ENCODE measurements at regions not wholly inside any gene's neighbourhood (a gene's known extent, or its start where the extent isn't known, plus 50 kb on each side); places are given as distances from the start of the nearest gene placed in this dataset.

DNA sequence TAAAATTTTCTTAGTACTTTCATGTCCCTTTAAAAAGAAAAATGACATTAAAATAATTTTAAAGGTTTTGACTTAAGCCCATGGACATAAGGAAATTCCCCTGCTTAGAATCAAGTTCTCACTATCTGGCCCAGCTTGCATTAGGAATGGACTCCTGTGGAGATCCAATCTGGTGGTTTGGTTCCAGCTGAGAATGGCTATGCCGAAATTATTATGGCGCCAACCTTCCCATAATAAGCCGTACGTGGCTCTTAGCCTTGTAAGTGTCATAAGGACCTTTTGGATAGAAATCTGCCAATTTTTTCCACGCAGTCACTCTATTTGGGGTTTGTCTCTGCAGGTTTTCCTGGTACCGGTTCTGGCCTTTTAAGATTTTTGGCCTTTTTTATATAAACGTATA is 262.1 kb upstream of the MAF start:
- Histone ChIP-seq H3K27ac (ENCODE audit: low read length in 2 of 2) (no peak overlapping the region), H3K27me3 (replicated peaks in 1 of 4; ENCODE audit: control extremely low read depth in 1 of 4, control insufficient read depth in 3 of 4, insufficient read depth in 4 of 4, low read length in 3 of 4) (no peaks in the 10 kb centered on the region), H3K9ac (ENCODE audit: low read length) (no peak overlapping the region), H4K20me1 (ENCODE audit: control insufficient read depth, insufficient read depth, low read length, poor library complexity, severe bottlenecking) (no peaks in the 10 kb centered on the region), H3K4me1 (ENCODE audit: control insufficient read depth in 2 of 2, insufficient read depth in 2 of 2, low read length in 2 of 2) (no peaks in the 10 kb centered on the region), H3K36me3 (replicated peaks in 1 of 2; ENCODE audit: control extremely low read depth in 1 of 2, control insufficient read depth in 1 of 2, extremely low read depth in 1 of 2, insufficient read depth in 2 of 2, low read length in 1 of 2) (no peaks in the 10 kb centered on the region), H2AFZ (ENCODE audit: insufficient read depth, low read depth, low read length, poor library complexity, severe bottlenecking) (no peak overlapping the region), H3K4me3 (ENCODE audit: control extremely low read depth in 1 of 5, extremely low read depth in 1 of 5, insufficient read depth in 1 of 5, low read depth in 2 of 5, low read length in 4 of 5) (no peak overlapping the region), H3K79me2 (ENCODE audit: control insufficient read depth, insufficient read depth, low read length) (no peaks in the 10 kb centered on the region), H3K4me2 (replicated peaks; ENCODE audit: low read depth, low read length, poor library complexity, severe bottlenecking) (no peak overlapping the region), H3K9me3 (ENCODE audit: control extremely low read depth in 1 of 3, control insufficient read depth in 2 of 3, insufficient read depth in 1 of 3, low read length in 2 of 3) (no peaks in the 10 kb centered on the region)
- H3K4me1 Mint-ChIP-seq = no peaks in the 10 kb centered on the region
- ChIA-PET POLR2A (no interaction called here), CTCF (no interaction called here)
- intact Hi-C loops (cut with micrococcal nuclease) = no loop called here
- peaks cover 2% of the 10 kb centered on the region for H3K9me3 Mint-ChIP-seq (ENCODE audit: insufficient read depth)
- no peak overlapping the region for H3K27ac Mint-ChIP-seq
- H3K27me3 Mint-ChIP-seq = peaks cover 10% of the 10 kb centered on the region
- TF ChIP-seq CTCF (IDR thresholded peaks at IDR 0.05) (no peak), EZH2 (IDR thresholded peaks at IDR 0.05; ENCODE audit: borderline replicate concordance, insufficient read depth, low read depth, low read length, poor library complexity, severe bottlenecking) (no peak)
- DNase-seq (no peak), ATAC-seq (ENCODE audit: low read depth) (no peak)
- 97% methylated on average over 5 of the region's 7 CpGs for WGBS (ENCODE audit: insufficient coverage)
- H3K4me3 Mint-ChIP-seq = no peak overlapping the region

DNA sequence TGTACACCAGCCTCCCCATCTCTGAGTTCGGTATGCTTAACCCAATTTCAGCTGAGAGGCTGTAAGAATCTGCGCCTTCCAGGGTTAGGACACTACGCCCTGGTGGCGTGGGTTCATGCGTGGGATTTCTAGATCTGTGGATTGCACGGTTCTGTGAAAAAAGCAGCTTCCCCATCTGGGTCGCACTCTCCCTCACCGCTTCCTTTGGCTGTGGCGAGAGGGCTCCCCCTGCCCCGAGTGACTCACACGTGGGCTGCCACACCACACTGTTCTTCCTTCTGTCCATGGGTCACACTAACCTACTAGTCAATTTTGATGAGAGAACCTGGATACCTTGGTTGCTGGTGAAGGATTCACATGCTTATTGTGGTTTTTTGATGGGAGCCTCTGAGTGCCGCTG is 256.0 kb upstream of the MAF start:
- Histone ChIP-seq H3K4me3 (ENCODE audit: control extremely low read depth in 1 of 5, extremely low read depth in 1 of 5, insufficient read depth in 1 of 5, low read depth in 2 of 5, low read length in 4 of 5) (no peak overlapping the region), H3K9ac (ENCODE audit: low read length) (no peak overlapping the region), H2AFZ (ENCODE audit: insufficient read depth, low read depth, low read length, poor library complexity, severe bottlenecking) (no peak overlapping the region), H3K4me1 (ENCODE audit: control insufficient read depth in 2 of 2, insufficient read depth in 2 of 2, low read length in 2 of 2) (no peaks in the 10 kb centered on the region), H3K4me2 (replicated peaks; ENCODE audit: low read depth, low read length, poor library complexity, severe bottlenecking) (no peak overlapping the region), H3K27me3 (replicated peaks in 1 of 4; ENCODE audit: control extremely low read depth in 1 of 4, control insufficient read depth in 3 of 4, insufficient read depth in 4 of 4, low read length in 3 of 4) (no peaks in the 10 kb centered on the region), H3K36me3 (replicated peaks in 1 of 2; ENCODE audit: control extremely low read depth in 1 of 2, control insufficient read depth in 1 of 2, extremely low read depth in 1 of 2, insufficient read depth in 2 of 2, low read length in 1 of 2) (no peaks in the 10 kb centered on the region), H3K79me2 (ENCODE audit: control insufficient read depth, insufficient read depth, low read length) (no peaks in the 10 kb centered on the region), H3K27ac (ENCODE audit: low read length in 2 of 2) (no peak overlapping the region), H3K9me3 (ENCODE audit: control extremely low read depth in 1 of 3, control insufficient read depth in 2 of 3, insufficient read depth in 1 of 3, low read length in 2 of 3) (peaks cover 0 to 11% (median 6%) of the 10 kb centered on the region in 3 donors), H4K20me1 (ENCODE audit: control insufficient read depth, insufficient read depth, low read length, poor library complexity, severe bottlenecking) (no peaks in the 10 kb centered on the region)
- DNase-seq (no peak), ATAC-seq (ENCODE audit: low read depth) (no peak)
- H3K4me3 Mint-ChIP-seq = no peak overlapping the region
- ChIA-PET POLR2A (no interaction called here), CTCF (no interaction called here)
- intact Hi-C loops (cut with micrococcal nuclease) = no loop called here
- no peak overlapping the region for H3K27ac Mint-ChIP-seq
- H3K4me1 Mint-ChIP-seq = no peaks in the 10 kb centered on the region
- peaks cover 10% of the 10 kb centered on the region for H3K27me3 Mint-ChIP-seq
- TF ChIP-seq CTCF (IDR thresholded peaks at IDR 0.05) = no peak
- no peak for TF ChIP-seq EZH2 (IDR thresholded peaks at IDR 0.05; ENCODE audit: borderline replicate concordance, insufficient read depth, low read depth, low read length, poor library complexity, severe bottlenecking)
- 81% methylated on average over 7 of the region's 12 CpGs for WGBS (ENCODE audit: insufficient coverage)
- peaks cover 17% of the 10 kb centered on the region for H3K9me3 Mint-ChIP-seq (ENCODE audit: insufficient read depth)
